DND-41 (cell line): ENCODE measurements at regions not wholly inside any gene's neighbourhood (a gene's known extent, or its start where the extent isn't known, plus 50 kb on each side); places are given as distances from the start of the nearest gene placed in this dataset.

Experiments
- ATAC-seq: fragments of 200-7000 bp; cut with Tn5 transposase; 3 replicates; pipeline ENCODE4 v1.9.1; 2021; ENCODE audit warnings: low read depth; ENCODE audit not compliant: insufficient read depth
- DNase-seq: peaks from one replicate; pipeline ENCODE4 v3.0.0-alpha.2; 2020
- H2AFZ ChIP-seq: 2 replicates; pipeline ENCODE4 v1.6.0; 2012; ENCODE audit warnings: low read depth, low read length
- H3K27ac ChIP-seq: 2 replicates; pipeline ENCODE4 v1.5.1; 2012; ENCODE audit warnings: low read length, inconsistent platforms
- H3K27me3 ChIP-seq: fragments of 200-600 bp; sonication (generic); 2 replicates; pipeline ENCODE4 v1.6.0; 2012; ENCODE audit warnings: low read length, mild to moderate bottlenecking, inconsistent platforms; ENCODE audit not compliant: insufficient read depth, poor library complexity
- H3K36me3 ChIP-seq: 2 replicates; pipeline ENCODE4 v1.5.1; 2012; ENCODE audit warnings: low read length, inconsistent platforms; ENCODE audit not compliant: insufficient read depth
- H3K4me1 ChIP-seq: 2 replicates; pipeline ENCODE4 v1.5.1; 2012; ENCODE audit warnings: mild to moderate bottlenecking, low read length; ENCODE audit not compliant: insufficient read depth
- H3K4me2 ChIP-seq: 2 replicates; pipeline ENCODE4 v1.6.0; 2012; ENCODE audit warnings: mild to moderate bottlenecking, moderate library complexity, low read length, inconsistent platforms; ENCODE audit not compliant: insufficient read depth
- H3K4me3 ChIP-seq, 2 experiments: fragments of 200-600 bp in 1 of 2; shearing (Covaris generic) in 1 of 2; 2 replicates each; pipeline ENCODE4 v1.5.1; 2012 to 2016; ENCODE audit warnings: inconsistent platforms in 2 of 2, low read length in 2 of 2, mild to moderate bottlenecking in 2 of 2, low read depth in 1 of 2, moderate library complexity in 1 of 2
- H3K79me2 ChIP-seq: 2 replicates; pipeline ENCODE4 v1.6.0; 2012; ENCODE audit warnings: low read length, inconsistent platforms; ENCODE audit not compliant: insufficient read depth
- H3K9ac ChIP-seq: 2 replicates; pipeline ENCODE4 v1.6.0; 2012; ENCODE audit warnings: low read depth, mild to moderate bottlenecking, inconsistent platforms, low read length, moderate library complexity
- H3K9me3 ChIP-seq: 2 replicates; pipeline ENCODE4 v1.5.1; 2012; ENCODE audit warnings: low read length, moderate library complexity, mild to moderate bottlenecking, inconsistent platforms; ENCODE audit not compliant: insufficient read depth, severe bottlenecking
- H4K20me1 ChIP-seq: 2 replicates; pipeline ENCODE4 v1.6.0; 2012; ENCODE audit warnings: low read length; ENCODE audit not compliant: insufficient read depth
- CTCF ChIP-seq: IDR thresholded peaks from 2 replicates; pipeline ENCODE4 v1.5.1; 2012; ENCODE audit warnings: borderline replicate concordance, low read length, moderate library complexity, mild to moderate bottlenecking; ENCODE audit not compliant: poor library complexity, severe bottlenecking; ENCODE audit errors: extremely low read depth
- EZH2 ChIP-seq: IDR thresholded peaks from 3 replicates; pipeline ENCODE4 v1.6.1; 2012; ENCODE audit warnings: borderline replicate concordance, low read depth, mild to moderate bottlenecking, moderate library complexity, low read length, inconsistent platforms; ENCODE audit not compliant: severe bottlenecking

GRCh38 chr3:115418583-115418982 is 204.7 kb upstream of the GAP43 start:
- DNase-seq: no peak
- Histone ChIP-seq H3K4me1 (no peaks in the 10 kb centered on the region), H3K36me3 (no peaks in the 10 kb centered on the region), H3K4me2 (no peak overlapping the region), H3K9ac (no peak overlapping the region), H3K9me3 (no peaks in the 10 kb centered on the region), H3K27ac (no peak overlapping the region), H2AFZ (no peak overlapping the region), H3K27me3 (no peaks in the 10 kb centered on the region), H4K20me1 (no peaks in the 10 kb centered on the region), H3K4me3 (no peak overlapping the region), H3K79me2 (no peaks in the 10 kb centered on the region)
- TF ChIP-seq CTCF (no peak), EZH2 (no peak)
- no peak for ATAC-seq

DNA sequence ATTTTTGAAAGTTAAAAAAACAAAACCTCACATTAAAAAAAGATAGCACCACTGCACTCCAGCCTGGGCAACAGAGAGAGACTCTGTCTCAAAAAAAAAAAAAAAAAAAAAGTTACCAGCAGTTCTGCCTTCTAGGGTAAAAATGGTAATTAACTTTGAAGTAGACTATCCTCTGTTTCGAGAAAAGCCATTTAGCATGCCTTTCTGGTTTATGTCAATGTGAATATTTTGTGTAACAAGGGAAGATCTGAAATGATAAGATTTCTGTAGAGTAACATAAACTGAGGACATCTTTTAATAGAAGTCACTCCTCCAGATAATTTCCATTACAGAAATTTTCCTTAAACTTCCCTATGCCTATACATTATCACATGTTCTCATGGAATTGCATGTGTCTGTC is 203.2 kb upstream of the GAP43 start:
- H3K27me3 ChIP-seq: no peaks in the 10 kb centered on the region
- no peaks in the 10 kb centered on the region for H4K20me1 ChIP-seq
- no peak overlapping the region for H3K9ac ChIP-seq
- H3K4me3 ChIP-seq: no peak overlapping the region
- no peak overlapping the region for H3K27ac ChIP-seq
- ATAC-seq: no peak
- H3K79me2 ChIP-seq: no peaks in the 10 kb centered on the region
- H3K36me3 ChIP-seq: no peaks in the 10 kb centered on the region
- H2AFZ ChIP-seq: no peak overlapping the region
- TF ChIP-seq EZH2 (no peak), CTCF (no peak)
- H3K9me3 ChIP-seq: no peaks in the 10 kb centered on the region
- no peak overlapping the region for H3K4me2 ChIP-seq
- H3K4me1 ChIP-seq: no peaks in the 10 kb centered on the region
- DNase-seq: no peak

- no peaks in the 10 kb centered on the region for H3K79me2 ChIP-seq
- H3K9me3 ChIP-seq: no peaks in the 10 kb centered on the region
- no peak overlapping the region for H2AFZ ChIP-seq
- no peak overlapping the region for H3K9ac ChIP-seq
- DNase-seq (no peak), ATAC-seq (no peak)
- H3K27ac ChIP-seq: no peak overlapping the region
- no peak overlapping the region for H3K4me3 ChIP-seq
- no peaks in the 10 kb centered on the region for H3K27me3 ChIP-seq
- H4K20me1 ChIP-seq: no peaks in the 10 kb centered on the region
- no peaks in the 10 kb centered on the region for H3K4me1 ChIP-seq
- H3K36me3 ChIP-seq: no peaks in the 10 kb centered on the region
- TF ChIP-seq EZH2: no peak
- no peak for TF ChIP-seq CTCF
- no peak overlapping the region for H3K4me2 ChIP-seq
Observed at GRCh38 chr3:115423170-115423569, 200.1 kb upstream of the GAP43 start.

GRCh38 chr3:115428841-115429240 is 194.5 kb upstream of the GAP43 start:
- TF ChIP-seq EZH2: no peak
- TF ChIP-seq CTCF: no peak
- DNase-seq (no peak), ATAC-seq (no peak)
- Histone ChIP-seq H3K9ac (no peak overlapping the region), H3K36me3 (no peaks in the 10 kb centered on the region), H3K27ac (no peak overlapping the region), H3K4me1 (no peaks in the 10 kb centered on the region), H3K27me3 (no peaks in the 10 kb centered on the region), H3K9me3 (no peaks in the 10 kb centered on the region), H3K4me2 (no peak overlapping the region), H4K20me1 (no peaks in the 10 kb centered on the region), H2AFZ (no peak overlapping the region), H3K4me3 (no peak overlapping the region), H3K79me2 (no peaks in the 10 kb centered on the region)
